ENCODE measurements at regions not wholly inside any gene's neighbourhood (a gene's known extent, or its start where the extent isn't known, plus 50 kb on each side); places are given as distances from the start of the nearest gene placed in this dataset.

DNA sequence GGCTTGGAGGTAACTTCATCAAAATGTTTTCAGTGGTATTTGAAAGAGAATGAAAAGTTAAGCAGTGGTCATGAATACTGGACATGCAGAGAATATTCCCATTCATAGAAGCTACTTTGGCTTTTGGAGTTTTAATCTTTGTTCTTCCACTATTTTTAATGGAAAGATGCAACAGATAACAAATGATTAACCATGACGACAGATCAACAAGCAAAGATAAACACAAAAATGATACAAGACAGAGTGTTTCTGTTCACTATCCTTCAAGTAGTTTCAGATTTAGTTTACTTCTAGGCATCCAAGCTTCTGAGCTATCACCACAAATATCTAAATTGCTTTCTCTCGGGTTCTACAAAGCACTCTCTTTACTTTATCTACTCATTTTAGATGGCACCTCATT is 1004.9 kb upstream of the ADGRL3 start:
- no peak for TF ChIP-seq EZH2 (IDR thresholded peaks at IDR 0.05; ENCODE audit: insufficient read depth, low read length)
- TF ChIP-seq, protein P1, sequence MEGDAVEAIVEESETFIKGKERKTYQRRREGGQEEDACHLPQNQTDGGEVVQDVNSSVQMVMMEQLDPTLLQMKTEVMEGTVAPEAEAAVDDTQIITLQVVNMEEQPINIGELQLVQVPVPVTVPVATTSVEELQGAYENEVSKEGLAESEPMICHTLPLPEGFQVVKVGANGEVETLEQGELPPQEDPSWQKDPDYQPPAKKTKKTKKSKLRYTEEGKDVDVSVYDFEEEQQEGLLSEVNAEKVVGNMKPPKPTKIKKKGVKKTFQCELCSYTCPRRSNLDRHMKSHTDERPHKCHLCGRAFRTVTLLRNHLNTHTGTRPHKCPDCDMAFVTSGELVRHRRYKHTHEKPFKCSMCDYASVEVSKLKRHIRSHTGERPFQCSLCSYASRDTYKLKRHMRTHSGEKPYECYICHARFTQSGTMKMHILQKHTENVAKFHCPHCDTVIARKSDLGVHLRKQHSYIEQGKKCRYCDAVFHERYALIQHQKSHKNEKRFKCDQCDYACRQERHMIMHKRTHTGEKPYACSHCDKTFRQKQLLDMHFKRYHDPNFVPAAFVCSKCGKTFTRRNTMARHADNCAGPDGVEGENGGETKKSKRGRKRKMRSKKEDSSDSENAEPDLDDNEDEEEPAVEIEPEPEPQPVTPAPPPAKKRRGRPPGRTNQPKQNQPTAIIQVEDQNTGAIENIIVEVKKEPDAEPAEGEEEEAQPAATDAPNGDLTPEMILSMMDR (IDR thresholded peaks at IDR 0.05; ENCODE audit: insufficient read depth, low read depth, low read length) = no peak

Measured in astrocyte (in vitro differentiated cells and primary cell).